GM10266 (cell line): ENCODE measurements at regions not wholly inside any gene's neighbourhood (a gene's known extent, or its start where the extent isn't known, plus 50 kb on each side); places are given as distances from the start of the nearest gene placed in this dataset.
A peak's percentile ranks its signal among the peaks of the same experiment; 100 is the strongest.

Source experiments
- DNase-seq: peaks from one replicate; pipeline ENCODE4 v3.0.0; 2012; ENCODE audit errors: extremely low spot score
- TF ChIP-seq, protein P1 (sequence below): IDR thresholded peaks from 2 replicates; pipeline ENCODE4 v1.5.1; 2012; ENCODE audit warnings: mild to moderate bottlenecking, low read depth; ENCODE audit not compliant: control insufficient read depth, insufficient read depth; ENCODE audit errors: missing control alignments

DNA sequence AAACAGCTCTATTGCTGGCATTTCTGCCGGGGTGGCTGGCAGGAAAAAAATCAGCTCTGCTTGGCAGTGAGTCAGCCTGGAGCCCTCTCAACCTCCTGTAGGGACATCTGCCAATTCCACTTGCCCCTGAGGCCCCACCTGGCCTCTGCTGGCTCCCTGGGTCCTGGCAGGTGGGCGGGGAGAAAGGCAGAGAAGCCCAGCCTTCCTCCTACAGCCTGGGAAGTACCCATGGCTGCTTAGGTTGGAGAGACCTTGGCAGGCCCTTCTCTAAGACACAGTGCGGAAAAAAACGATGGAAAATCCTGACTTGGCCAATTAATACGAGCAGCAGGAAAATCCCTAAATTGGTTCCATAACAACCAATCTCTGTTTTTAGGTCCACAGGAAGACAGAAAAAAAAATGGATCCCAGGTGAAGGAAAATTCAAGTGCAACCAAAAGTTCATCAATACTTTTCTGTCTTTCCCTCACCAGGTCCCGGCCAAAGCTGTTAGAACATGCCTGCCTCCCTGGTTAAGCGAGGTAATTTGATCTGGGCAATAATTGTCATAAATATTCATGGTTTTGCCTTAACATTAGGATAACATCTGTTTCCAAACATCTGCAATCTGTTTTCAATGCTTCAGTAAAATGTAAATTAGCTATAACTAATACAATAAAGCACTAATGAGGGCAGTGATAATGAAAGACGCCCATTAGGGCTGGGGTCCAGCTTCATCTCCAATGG lies 245.9 kb downstream of the TFCP2L1 start:
- TF ChIP-seq, protein P1, sequence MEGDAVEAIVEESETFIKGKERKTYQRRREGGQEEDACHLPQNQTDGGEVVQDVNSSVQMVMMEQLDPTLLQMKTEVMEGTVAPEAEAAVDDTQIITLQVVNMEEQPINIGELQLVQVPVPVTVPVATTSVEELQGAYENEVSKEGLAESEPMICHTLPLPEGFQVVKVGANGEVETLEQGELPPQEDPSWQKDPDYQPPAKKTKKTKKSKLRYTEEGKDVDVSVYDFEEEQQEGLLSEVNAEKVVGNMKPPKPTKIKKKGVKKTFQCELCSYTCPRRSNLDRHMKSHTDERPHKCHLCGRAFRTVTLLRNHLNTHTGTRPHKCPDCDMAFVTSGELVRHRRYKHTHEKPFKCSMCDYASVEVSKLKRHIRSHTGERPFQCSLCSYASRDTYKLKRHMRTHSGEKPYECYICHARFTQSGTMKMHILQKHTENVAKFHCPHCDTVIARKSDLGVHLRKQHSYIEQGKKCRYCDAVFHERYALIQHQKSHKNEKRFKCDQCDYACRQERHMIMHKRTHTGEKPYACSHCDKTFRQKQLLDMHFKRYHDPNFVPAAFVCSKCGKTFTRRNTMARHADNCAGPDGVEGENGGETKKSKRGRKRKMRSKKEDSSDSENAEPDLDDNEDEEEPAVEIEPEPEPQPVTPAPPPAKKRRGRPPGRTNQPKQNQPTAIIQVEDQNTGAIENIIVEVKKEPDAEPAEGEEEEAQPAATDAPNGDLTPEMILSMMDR = no peak
- DNase-seq = no peak

DNA sequence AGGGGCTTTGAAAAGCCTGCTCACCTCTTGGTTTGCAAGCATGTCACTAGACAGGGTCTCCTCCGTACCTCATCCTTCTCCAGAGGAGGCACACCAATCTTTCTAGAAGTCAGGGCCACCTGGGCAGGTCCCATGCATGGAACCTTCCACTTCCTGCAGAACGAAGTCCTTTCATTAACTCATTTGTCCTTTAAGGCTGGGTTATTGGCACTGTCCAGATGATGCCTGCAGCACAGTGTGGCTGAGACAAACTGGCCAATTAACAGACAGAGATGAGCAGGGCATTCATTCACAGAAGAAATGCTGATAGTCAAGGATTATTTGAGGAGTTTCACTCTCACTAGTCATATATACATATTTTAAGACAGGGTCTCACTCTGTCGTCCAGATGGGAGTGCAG lies 245.3 kb downstream of the TFCP2L1 start:
- no peak for DNase-seq
- TF ChIP-seq, protein P1 = no peak

DNA sequence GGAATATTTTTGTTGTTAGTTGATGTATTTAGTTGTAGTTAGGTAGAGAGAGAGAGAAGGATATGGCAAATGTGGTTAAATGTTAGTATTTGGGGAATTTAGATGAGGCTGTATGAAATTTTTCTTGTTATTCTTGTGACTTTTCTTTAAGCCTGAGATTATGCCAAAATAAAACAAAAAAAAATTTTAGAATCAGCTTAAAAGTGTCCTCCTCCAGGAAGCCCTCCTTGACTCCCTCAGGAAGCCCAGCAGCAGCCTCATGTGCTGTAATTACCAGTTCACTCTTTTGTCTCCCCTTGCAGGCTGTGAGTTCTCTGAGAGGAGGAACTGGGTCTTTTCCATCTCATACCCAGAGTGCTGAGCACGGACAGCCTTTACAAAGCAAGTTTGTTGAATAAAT lies 243.5 kb downstream of the TFCP2L1 start:
- TF ChIP-seq, protein P1 = no peak
- DNase-seq = no peak

DNA sequence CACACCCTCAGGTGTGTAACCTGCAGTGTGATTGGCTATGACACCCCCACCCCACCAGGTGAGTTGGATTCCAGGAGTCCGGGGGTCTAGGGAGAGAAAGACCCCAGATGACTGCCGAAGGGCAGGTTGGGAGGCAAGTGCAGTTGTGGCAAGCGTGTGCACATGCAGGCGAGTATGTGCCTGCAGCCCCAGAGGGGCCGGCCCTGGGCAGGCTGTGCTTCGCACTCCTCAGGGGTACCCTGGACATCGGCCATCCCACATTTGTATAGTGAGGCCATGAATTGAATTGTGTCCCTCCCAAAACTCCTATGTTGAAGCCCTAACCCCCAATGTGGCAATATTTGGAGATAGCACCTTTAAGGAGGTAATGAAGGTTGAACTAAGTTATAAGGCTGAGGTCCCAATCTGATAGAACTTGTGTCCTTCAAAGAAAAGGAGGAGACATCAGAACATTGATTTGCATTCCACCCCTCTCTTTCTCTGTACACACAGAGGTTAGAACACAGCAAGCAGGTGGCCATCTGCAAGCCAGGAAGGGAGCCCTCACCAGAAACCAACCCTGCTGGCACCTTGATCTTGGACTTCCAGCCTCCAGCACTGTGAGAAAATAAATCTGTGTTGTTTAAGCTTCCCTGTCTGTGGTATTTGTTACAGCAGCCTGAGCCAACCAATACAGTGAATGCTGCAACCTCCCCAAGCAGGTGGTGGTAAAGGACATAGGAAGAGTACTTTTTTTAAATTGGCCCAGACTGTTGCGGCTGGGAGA lies 241.8 kb downstream of the TFCP2L1 start:
- DNase-seq = no peak
- TF ChIP-seq, protein P1 = no peak

DNA sequence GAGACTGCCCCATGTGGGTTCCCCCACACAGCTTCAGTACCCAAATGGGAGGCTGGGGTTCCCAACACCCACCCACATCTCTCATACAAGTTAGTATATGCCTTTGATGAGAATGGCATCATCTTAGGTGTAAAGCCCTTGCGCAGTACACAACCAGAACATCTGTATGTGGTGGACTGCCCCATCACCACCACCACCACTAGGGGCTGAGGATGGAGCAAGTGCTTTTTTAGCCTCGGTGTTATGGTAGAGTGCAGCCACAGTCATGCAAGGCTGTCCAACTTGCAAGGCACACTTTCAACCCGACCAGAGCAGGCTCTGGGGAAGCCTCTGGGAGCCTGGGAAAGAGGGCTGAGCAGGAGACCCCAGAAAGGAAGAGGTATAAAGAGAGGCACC lies 241.2 kb downstream of the TFCP2L1 start:
- DNase-seq = no peak
- TF ChIP-seq, protein P1 = no peak

DNA sequence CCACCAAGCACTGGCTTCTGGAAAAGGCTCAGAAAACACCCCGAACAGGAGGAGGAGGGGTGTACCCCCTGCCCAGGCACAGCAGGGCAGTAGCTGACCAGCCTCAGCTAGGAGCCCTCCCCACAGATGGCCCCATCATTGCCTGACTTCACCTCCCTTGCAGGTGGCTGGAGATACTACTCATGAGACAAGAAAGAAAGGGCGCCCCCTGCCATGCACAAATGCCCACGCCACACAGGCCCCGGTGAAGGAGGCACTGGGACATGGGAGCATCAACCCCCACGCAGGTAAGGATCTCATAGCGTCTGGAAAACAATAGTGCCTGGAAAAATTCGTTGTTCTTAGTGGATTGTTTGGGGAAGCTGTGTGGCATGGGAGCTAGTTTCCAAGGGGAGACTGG lies 240.6 kb downstream of the TFCP2L1 start:
- no peak for DNase-seq
- TF ChIP-seq, protein P1 = peak; percentile 16

DNA sequence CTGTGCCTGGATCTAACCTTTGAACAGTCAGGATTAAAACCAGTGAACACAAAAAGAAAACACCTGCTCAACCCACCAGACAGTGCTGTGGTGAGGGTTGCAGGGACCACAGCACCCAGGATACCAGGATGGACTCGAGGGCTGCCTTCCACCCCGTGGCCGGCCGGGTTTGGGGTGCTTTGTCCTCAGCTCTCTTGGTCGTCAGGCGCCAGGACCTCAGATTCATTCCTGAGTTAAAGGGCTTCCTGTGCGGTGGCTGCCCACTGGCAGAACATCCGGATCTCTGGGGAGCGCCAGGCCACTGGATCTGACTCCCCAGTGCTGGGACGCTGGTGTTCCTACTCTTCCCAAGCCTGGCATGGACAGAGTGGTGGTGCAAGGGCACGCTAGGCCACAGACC lies 239.8 kb downstream of the TFCP2L1 start:
- DNase-seq = no peak
- TF ChIP-seq, protein P1 = no peak
